OCI-LY7 (cell line): ENCODE measurements at regions not wholly inside any gene's neighbourhood (a gene's known extent, or its start where the extent isn't known, plus 50 kb on each side); places are given as distances from the start of the nearest gene placed in this dataset.

Source experiments
- CTCF ChIP-seq: fragments of 200-600 bp; sonication (generic); conservative IDR thresholded peaks from 2 replicates; pipeline ENCODE4 v1.5.1; 2014; ENCODE audit warnings: mild to moderate bottlenecking, antibody characterized with exemption, low read length, moderate library complexity, mixed read lengths
- EZH2phosphoT487 ChIP-seq: fragments of 200-600 bp; sonication (generic); IDR thresholded peaks from 2 replicates; pipeline ENCODE4 v1.6.1; 2018; ENCODE audit warnings: low read depth, borderline replicate concordance, mild to moderate bottlenecking, mixed run types, antibody characterized with exemption, low read length, moderate library complexity, mixed read lengths

- TF ChIP-seq CTCF = no peak
- no peak for TF ChIP-seq EZH2phosphoT487
These were observed 434.4 kb upstream of the ETAA1 start for GRCh38 chr2:66962716-66963115.
